ENCODE measurements at regions not wholly inside any gene's neighbourhood (a gene's known extent, or its start where the extent isn't known, plus 50 kb on each side); places are given as distances from the start of the nearest gene placed in this dataset.

GRCh38 chr11:122248131-122248530 lies 132.1 kb upstream of the BLID start (continued):
- TF ChIP-seq JUN (IDR thresholded peaks at IDR 0.05; ENCODE audit: low read depth, low read length) (no peak), ATF2 (IDR thresholded peaks at IDR 0.05; ENCODE audit: low read length) (no peak), CTBP2 (IDR thresholded peaks at IDR 0.05; ENCODE audit: borderline replicate concordance, insufficient read depth, insufficient read length, low read length) (no peak)

All from H1 (cell line).